HepG2 (cell line): ENCODE measurements at regions not wholly inside any gene's neighbourhood (a gene's known extent, or its start where the extent isn't known, plus 50 kb on each side); places are given as distances from the start of the nearest gene placed in this dataset.

ENCODE experiments used
- ATAC-seq: fragments of 200-7000 bp; cut with Tn5 transposase; 3 replicates; pipeline ENCODE4 v1.9.1; 2020; ENCODE audit warnings: mild to moderate bottlenecking, moderate library complexity
- BruUV-seq: library from RNA; stranded (reverse); fragments of 400-500 nt; replicated peaks from 2 replicates; lab custom pipeline; 2021; lab: Mats Ljungman, UMichigan
- CTCF ChIA-PET: fragments of 300-600 bp; formaldehyde crosslinking; extraction: SDS; loops from one replicate; lab custom pipeline; 2021; ENCODE audit warnings: low total read pairs, inconsistent platforms, low intra/inter-chr PET ratio; lab: Yijun Ruan, JAX
- POLR2A ChIA-PET: fragments of 350-600 bp; sonication (Branson Sonifier 250); formaldehyde crosslinking; loops from one replicate; lab custom pipeline; 2020; ENCODE audit warnings: antibody characterized with exemption, inconsistent platforms; lab: Yijun Ruan, JAX
- DNase-seq: peaks from one replicate; pipeline ENCODE4 v3.0.0-alpha.2; 2015; ENCODE audit warnings: low spot score
- FAIRE-seq: peaks from 3 replicates; lab custom pipeline; 2011; peaks lifted over from hg19 to GRCh38; lab: Jason Lieb, UNC
- H2AFZ ChIP-seq: one replicate; pipeline ENCODE4 v1.6.1; 2011; ENCODE audit warnings: low read length, inconsistent platforms
- H3K27ac ChIP-seq: fragments of 300-600 bp; 3 replicates; pipeline ENCODE4 v1.8.0; 2011; ENCODE audit warnings: mixed run types, mild to moderate bottlenecking, mixed read lengths, low read length, inconsistent platforms; ENCODE audit not compliant: insufficient read depth; ENCODE audit errors: extremely low read length
- H3K27me3 ChIP-seq, 2 experiments: fragments of 200-600 bp in 1 of 2; 2 replicates in 1 of 2; 3 replicates in 1 of 2; pipeline versions ENCODE4 v1.6.0 to v1.8.0; 2011; ENCODE audit warnings: low read length in 2 of 2, mild to moderate bottlenecking in 2 of 2, moderate library complexity in 2 of 2, inconsistent platforms in 1 of 2; ENCODE audit not compliant: insufficient read depth in 2 of 2, control insufficient read depth in 1 of 2
- H3K36me3 ChIP-seq, 2 experiments: fragments of 200-600 bp in 1 of 2; replicated peaks in 1 of 2; 2 replicates in 1 of 2; 3 replicates in 1 of 2; pipeline versions ENCODE4 v1.5.1 to v1.8.0; 2011; ENCODE audit warnings: low read length in 2 of 2, inconsistent platforms in 1 of 2; ENCODE audit not compliant: insufficient read depth in 2 of 2, control insufficient read depth in 1 of 2
- H3K4me1 ChIP-seq: 2 replicates; pipeline ENCODE4 v1.5.1; 2012; ENCODE audit warnings: low read length, inconsistent platforms; ENCODE audit not compliant: insufficient read depth
- H3K4me2 ChIP-seq: 2 replicates; pipeline ENCODE4 v1.6.0; 2011; ENCODE audit warnings: low read depth, low read length, inconsistent platforms
- H3K4me3 ChIP-seq, 3 experiments: fragments of 200-600 bp in 1 of 3; sonication (generic), shearing (Covaris generic) in 1 of 3; replicated peaks in 1 of 3; 2 replicates each; pipeline ENCODE4 v1.5.1; 2011 to 2016; ENCODE audit warnings: low read length in 3 of 3, inconsistent platforms in 2 of 3, low read depth in 2 of 3, mild to moderate bottlenecking in 2 of 3, control low read depth in 1 of 3, mixed read lengths in 1 of 3; ENCODE audit not compliant: insufficient read depth in 1 of 3
- H3K79me2 ChIP-seq: one replicate; pipeline ENCODE4 v1.6.1; 2011; ENCODE audit warnings: low read length, inconsistent platforms; ENCODE audit not compliant: insufficient read depth
- H3K9ac ChIP-seq: 2 replicates; pipeline ENCODE4 v1.6.0; 2011; ENCODE audit warnings: mild to moderate bottlenecking, low read depth, low read length, inconsistent platforms; ENCODE audit not compliant: insufficient read depth
- H3K9me3 ChIP-seq: 2 replicates; pipeline ENCODE4 v1.5.1; 2012; ENCODE audit warnings: mild to moderate bottlenecking, low read length
- H4K20me1 ChIP-seq: 2 replicates; pipeline ENCODE4 v1.6.0; 2011; ENCODE audit warnings: inconsistent platforms, mild to moderate bottlenecking, low read length, moderate library complexity; ENCODE audit not compliant: insufficient read depth
- HNF1A ChIP-seq, 2 experiments: sonication (generic) in 1 of 2; formaldehyde crosslinking in 1 of 2; IDR thresholded peaks; 2 replicates each; pipeline versions ENCODE4 v1.4.0 to v1.6.1; 2016 to 2020; ENCODE audit warnings: borderline replicate concordance in 1 of 2, low read depth in 1 of 2, mild to moderate bottlenecking in 1 of 2, missing genetic modification reagents in 1 of 2
- MXD3 ChIP-seq: IDR thresholded peaks from 2 replicates; pipeline ENCODE4 v1.6.1; 2016; ENCODE audit warnings: mild to moderate bottlenecking, missing biosample characterization, missing genetic modification reagents
- POLR2G ChIP-seq: fragments of 200-400 bp; formaldehyde crosslinking; IDR thresholded peaks from 2 replicates; pipeline ENCODE4 v1.6.1; 2018; ENCODE audit warnings: mild to moderate bottlenecking, low read depth, low read length, moderate library complexity
- TP53 ChIP-seq: sonication (generic); formaldehyde crosslinking; conservative IDR thresholded peaks from 2 replicates; pipeline ENCODE4 v1.4.0; 2020; ENCODE audit warnings: missing genetic modification reagents
- ZNF33B ChIP-seq: sonication (generic); formaldehyde crosslinking; IDR thresholded peaks from 2 replicates; pipeline ENCODE4 v1.5.1; 2020; ENCODE audit warnings: mild to moderate bottlenecking, missing genetic modification reagents
- ZUFSP ChIP-seq: sonication (generic); formaldehyde crosslinking; IDR thresholded peaks from 2 replicates; pipeline ENCODE4 v1.9.0; 2021; ENCODE audit warnings: missing genetic modification reagents, mild to moderate bottlenecking, borderline replicate concordance
- ZZZ3 ChIP-seq: sonication (generic); formaldehyde crosslinking; IDR thresholded peaks from 2 replicates; pipeline ENCODE4 v1.4.0; 2020; ENCODE audit warnings: missing genetic modification reagents, mild to moderate bottlenecking, borderline replicate concordance
- WGBS: methylation state at CpG from one replicate; pipeline ENCODE4 v1.1.6; 2017; ENCODE audit warnings: low lambda C conversion rate; 5-methylcytosine and 5-hydroxymethylcytosine counted together
- in situ Hi-C: cut with HindIII; loops from 2 replicates; pipeline ENCODE4 v1.10.0; 2017; ENCODE audit warnings: low pct_unique_long_range_greater_than_20kb; ENCODE audit not compliant: extremely low pct_ligation_motif_present
- intact Hi-C: fragments of 100-400 bp; cut with micrococcal nuclease; formaldehyde crosslinking; loops from one replicate; pipeline ENCODE4 v1.10.0; 2022; ENCODE audit not compliant: unreplicated experiment

GRCh38 chr12:97681612-97682504, 219.3 kb downstream of the RMST start:
- DNase-seq: no peak
- no peaks in the 10 kb centered on the region for H4K20me1 ChIP-seq
- H3K36me3 ChIP-seq: no peaks in the 10 kb centered on the region
- no peak overlapping the region for H3K27ac ChIP-seq
- CTCF ChIA-PET: no interaction called here
- H2AFZ ChIP-seq: no peak overlapping the region
- H3K79me2 ChIP-seq: no peaks in the 10 kb centered on the region
- H3K9ac ChIP-seq: no peak overlapping the region
- H3K4me3 ChIP-seq: no peak overlapping the region
- H3K9me3 ChIP-seq: no peaks in the 10 kb centered on the region
- no peak overlapping the region for H3K4me2 ChIP-seq
- no peaks in the 10 kb centered on the region for H3K27me3 ChIP-seq
- ATAC-seq: no peak
- TF ChIP-seq ZUFSP (CRISPR knock-in tag) (no peak), POLR2G (no peak), MXD3 (CRISPR knock-in tag) (no peak), TP53 (CRISPR knock-in tag) (no peak), ZZZ3 (no peak), ZNF33B (CRISPR knock-in tag) (no peak), HNF1A (IDR thresholded peaks at IDR 0.05; ENCODE audit: low read depth) (no peak), HNF1A (CRISPR knock-in tag; IDR thresholded peaks at IDR 0.05; ENCODE audit: borderline replicate concordance) (no peak)
- TF ChIP-seq, all 625 proteins: peak for 0
- in situ Hi-C loops: no loop called here
- intact Hi-C loops: no loop called here
- POLR2A ChIA-PET: no interaction called here
- no TSS peak for BruUV-seq
- 21% methylated on average over 8 of the region's 8 CpGs for WGBS
- no peaks in the 10 kb centered on the region for H3K4me1 ChIP-seq
- no peak for FAIRE-seq
